Brain microvascular endothelial cell (primary cell): ENCODE measurements at regions not wholly inside any gene's neighbourhood (a gene's known extent, or its start where the extent isn't known, plus 50 kb on each side); places are given as distances from the start of the nearest gene placed in this dataset.

Experiments used
- DNase-seq: peaks from one replicate; pipeline ENCODE4 v3.0.0-alpha.2; 2020
- H3K27ac ChIP-seq: fragments of 250-450 bp; sonication (Bioruptor Pico); 2 replicates; pipeline ENCODE4 v1.5.1; 2020; ENCODE audit warnings: mild to moderate bottlenecking, moderate library complexity
- H3K27me3 ChIP-seq: fragments of 250-450 bp; sonication (Bioruptor Pico); replicated peaks from 2 replicates; pipeline ENCODE4 v1.5.1; 2020; ENCODE audit warnings: mild to moderate bottlenecking
- H3K36me3 ChIP-seq: fragments of 250-450 bp; sonication (Bioruptor Pico); replicated peaks from 2 replicates; pipeline ENCODE4 v1.5.1; 2020; ENCODE audit warnings: mild to moderate bottlenecking
- H3K4me3 ChIP-seq: 2 replicates; pipeline ENCODE4 v1.5.1; 2011; ENCODE audit warnings: low read depth, mild to moderate bottlenecking, control low read depth, low read length, moderate library complexity
- in situ Hi-C: cut with HindIII; loops from 2 replicates; pipeline ENCODE4 v1.10.0; 2017; ENCODE audit warnings: low sequenced_read_pairs, low pct_ligation_motif_present
- TF ChIP-seq, protein P1 (sequence below): IDR thresholded peaks from 2 replicates; pipeline ENCODE4 v1.5.1; 2011; ENCODE audit warnings: low read depth, mild to moderate bottlenecking, moderate library complexity, low read length, control low read depth, inconsistent platforms; ENCODE audit errors: missing control alignments

DNA sequence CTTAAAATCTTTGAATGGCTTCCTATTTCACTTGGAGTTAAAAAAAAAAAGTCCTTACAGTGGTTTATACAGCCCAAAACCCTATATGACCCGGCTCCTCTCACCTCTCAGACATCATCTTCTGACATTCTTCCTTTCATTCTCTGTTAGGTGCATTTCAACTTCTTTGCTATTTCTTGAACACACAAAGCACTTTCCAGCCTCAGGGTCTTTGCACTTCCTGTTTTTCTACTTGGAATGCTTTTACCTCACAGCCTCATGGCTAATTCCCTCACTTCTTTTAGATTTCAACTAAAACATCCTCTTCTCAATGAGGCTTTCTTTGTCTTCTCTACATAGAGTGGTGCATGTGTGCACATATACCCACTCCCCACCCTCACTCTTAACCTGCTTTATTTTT is 91.0 kb upstream of the MB21D2 start:
- TF ChIP-seq, protein P1, sequence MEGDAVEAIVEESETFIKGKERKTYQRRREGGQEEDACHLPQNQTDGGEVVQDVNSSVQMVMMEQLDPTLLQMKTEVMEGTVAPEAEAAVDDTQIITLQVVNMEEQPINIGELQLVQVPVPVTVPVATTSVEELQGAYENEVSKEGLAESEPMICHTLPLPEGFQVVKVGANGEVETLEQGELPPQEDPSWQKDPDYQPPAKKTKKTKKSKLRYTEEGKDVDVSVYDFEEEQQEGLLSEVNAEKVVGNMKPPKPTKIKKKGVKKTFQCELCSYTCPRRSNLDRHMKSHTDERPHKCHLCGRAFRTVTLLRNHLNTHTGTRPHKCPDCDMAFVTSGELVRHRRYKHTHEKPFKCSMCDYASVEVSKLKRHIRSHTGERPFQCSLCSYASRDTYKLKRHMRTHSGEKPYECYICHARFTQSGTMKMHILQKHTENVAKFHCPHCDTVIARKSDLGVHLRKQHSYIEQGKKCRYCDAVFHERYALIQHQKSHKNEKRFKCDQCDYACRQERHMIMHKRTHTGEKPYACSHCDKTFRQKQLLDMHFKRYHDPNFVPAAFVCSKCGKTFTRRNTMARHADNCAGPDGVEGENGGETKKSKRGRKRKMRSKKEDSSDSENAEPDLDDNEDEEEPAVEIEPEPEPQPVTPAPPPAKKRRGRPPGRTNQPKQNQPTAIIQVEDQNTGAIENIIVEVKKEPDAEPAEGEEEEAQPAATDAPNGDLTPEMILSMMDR: no peak
- in situ Hi-C loops: no loop called here
- no peaks in the 10 kb centered on the region for H3K27me3 ChIP-seq
- no peak overlapping the region for H3K27ac ChIP-seq
- no peak overlapping the region for H3K4me3 ChIP-seq
- no peaks in the 10 kb centered on the region for H3K36me3 ChIP-seq
- no peak for DNase-seq

DNA sequence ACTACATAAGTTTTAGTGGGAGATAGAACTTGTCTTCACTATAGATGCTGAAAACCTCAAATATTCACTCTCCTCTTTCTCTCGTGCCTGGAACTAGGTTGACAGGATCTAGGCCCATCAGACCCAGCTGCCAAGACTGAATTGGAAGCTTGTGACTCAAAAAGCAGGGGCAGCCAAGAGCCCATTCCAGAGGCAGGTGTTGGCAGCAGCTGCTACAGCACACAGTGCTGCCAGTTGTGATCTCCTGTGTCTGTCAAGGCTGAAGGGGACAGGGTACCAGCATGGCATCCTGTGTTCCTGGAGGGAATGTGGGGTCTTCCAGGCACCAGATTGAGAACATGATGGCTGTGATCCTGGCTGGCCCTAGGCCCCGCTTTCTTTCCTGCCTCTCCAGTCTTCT is 92.5 kb upstream of the MB21D2 start:
- TF ChIP-seq, protein P1: no peak
- no peak for DNase-seq
- Histone ChIP-seq H3K27me3 (no peaks in the 10 kb centered on the region), H3K4me3 (no peak overlapping the region), H3K36me3 (no peaks in the 10 kb centered on the region), H3K27ac (no peak overlapping the region)
- in situ Hi-C loops: no loop called here

DNA sequence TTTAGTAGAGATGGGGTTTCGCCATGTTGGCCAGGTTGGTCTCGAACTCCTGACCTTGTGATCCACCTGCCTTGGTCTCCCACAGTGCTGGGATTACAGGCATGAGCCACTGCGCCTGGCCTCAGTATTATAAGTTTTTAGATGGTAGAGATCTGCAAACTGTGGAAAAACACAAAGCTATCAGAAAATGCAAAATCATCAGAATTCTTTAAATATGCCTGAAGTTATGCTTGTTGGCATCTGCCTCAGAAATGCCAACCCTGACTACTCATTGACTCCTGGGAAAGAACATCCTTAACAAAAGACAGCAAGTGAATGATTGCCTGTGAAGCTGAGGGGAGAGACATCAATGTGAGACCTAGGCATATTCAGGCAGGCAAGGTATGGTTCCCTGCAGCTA is 94.3 kb upstream of the MB21D2 start:
- Histone ChIP-seq H3K27ac (no peak overlapping the region), H3K36me3 (no peaks in the 10 kb centered on the region), H3K4me3 (no peak overlapping the region), H3K27me3 (no peaks in the 10 kb centered on the region)
- TF ChIP-seq, protein P1: no peak
- in situ Hi-C loops: no loop called here
- no peak for DNase-seq

DNA sequence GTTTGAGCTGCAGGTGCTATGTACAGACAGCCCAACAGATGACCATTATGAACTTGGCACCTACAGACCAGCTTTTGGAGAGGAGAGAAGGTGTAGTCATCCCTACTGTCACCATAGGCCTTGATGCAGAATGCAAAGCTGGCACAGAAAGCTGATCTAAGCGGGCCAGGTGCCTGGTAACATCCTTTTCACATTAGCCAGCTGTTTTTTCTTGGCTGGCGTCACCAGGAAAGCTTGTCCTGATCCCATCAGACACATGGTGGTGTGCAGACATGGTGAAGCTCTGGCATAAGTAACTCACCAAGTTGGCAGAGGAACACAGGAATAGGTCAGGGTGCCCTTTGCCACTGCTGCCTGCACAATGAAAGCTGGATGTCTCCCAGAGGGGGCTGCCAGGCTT is 97.2 kb upstream of the MB21D2 start:
- TF ChIP-seq, protein P1: no peak

DNA sequence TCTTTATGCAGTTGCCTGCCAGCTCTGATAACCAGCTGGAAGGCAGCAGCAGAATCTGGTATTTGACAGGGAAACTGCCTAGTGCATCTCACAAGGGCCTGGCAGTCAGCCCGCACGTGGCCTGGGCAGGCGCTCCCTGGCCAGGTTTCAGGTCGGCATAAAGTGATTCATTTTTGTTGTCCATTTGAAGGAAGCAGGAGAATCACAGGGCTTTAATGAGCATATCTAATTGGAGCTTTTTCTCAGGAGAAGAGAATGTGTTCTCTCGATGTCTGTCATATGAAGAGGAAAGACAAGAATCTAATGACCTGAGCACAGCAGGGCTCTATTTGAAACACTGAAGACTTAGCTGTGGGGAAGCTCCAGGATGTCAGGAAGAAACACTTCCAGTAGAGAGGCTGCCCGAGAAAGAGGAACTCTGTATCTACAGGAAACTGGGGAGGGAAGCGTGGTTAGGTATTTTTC is 98.8 kb upstream of the MB21D2 start:
- Histone ChIP-seq H3K36me3 (no peaks in the 10 kb centered on the region), H3K4me3 (no peak overlapping the region), H3K27me3 (no peaks in the 10 kb centered on the region), H3K27ac (no peak overlapping the region)
- no peak for DNase-seq
- in situ Hi-C loops: no loop called here
- TF ChIP-seq, protein P1: no peak

More for the DNA sequence above, 97.2 kb upstream of the MB21D2 start:
- no peaks in the 10 kb centered on the region for H3K27me3 ChIP-seq
- in situ Hi-C loops: no loop called here
- H3K4me3 ChIP-seq: no peak overlapping the region
- no peak for DNase-seq
- no peaks in the 10 kb centered on the region for H3K36me3 ChIP-seq
- H3K27ac ChIP-seq: no peak overlapping the region

DNA sequence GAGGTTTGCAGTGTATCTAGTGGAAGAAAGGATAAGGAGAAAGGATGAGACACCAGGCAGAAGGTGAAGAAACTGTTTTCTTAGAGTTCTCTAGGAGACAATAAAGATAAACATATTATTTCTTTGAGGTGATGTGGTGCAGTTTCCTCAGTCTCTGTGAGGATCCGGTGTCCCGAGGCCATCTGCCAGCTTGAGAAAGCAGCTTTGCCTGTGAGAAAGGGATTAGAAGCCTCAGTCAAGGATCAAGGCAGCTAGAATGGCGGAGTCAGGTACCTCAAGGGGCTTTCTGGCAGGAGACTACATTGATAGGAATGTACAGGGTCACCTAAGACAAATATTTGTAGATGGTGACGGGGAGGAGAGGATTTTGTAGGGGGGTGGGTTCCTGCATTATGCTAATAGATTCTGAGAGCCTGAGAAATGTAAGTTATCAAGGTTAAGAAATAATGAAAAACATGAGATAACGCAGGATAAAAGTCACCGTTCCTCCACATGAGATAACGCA is 103.9 kb upstream of the MB21D2 start:
- in situ Hi-C loops: no loop called here
- Histone ChIP-seq H3K4me3 (no peak overlapping the region), H3K36me3 (no peaks in the 10 kb centered on the region), H3K27ac (no peak overlapping the region), H3K27me3 (no peaks in the 10 kb centered on the region)
- DNase-seq: no peak
- TF ChIP-seq, protein P1: no peak
